Amniotic epithelial cell (primary cell): ENCODE measurements at regions not wholly inside any gene's neighbourhood (a gene's known extent, or its start where the extent isn't known, plus 50 kb on each side); places are given as distances from the start of the nearest gene placed in this dataset.
"Not testable (repeated sequence)": the region's sequence is repeated elsewhere in the genome, so short reads cannot be mapped to it uniquely, and the experiment has no call there.

Source experiments
- DNase-seq: peaks from one replicate; pipeline ENCODE4 v3.0.0-alpha.2; 2010; ENCODE audit warnings: low read depth

- peak; percentile 61 for DNase-seq
These were observed 276.9 kb upstream of the CHAC2 start for GRCh38 chr2:53490659-53491058.

DNA sequence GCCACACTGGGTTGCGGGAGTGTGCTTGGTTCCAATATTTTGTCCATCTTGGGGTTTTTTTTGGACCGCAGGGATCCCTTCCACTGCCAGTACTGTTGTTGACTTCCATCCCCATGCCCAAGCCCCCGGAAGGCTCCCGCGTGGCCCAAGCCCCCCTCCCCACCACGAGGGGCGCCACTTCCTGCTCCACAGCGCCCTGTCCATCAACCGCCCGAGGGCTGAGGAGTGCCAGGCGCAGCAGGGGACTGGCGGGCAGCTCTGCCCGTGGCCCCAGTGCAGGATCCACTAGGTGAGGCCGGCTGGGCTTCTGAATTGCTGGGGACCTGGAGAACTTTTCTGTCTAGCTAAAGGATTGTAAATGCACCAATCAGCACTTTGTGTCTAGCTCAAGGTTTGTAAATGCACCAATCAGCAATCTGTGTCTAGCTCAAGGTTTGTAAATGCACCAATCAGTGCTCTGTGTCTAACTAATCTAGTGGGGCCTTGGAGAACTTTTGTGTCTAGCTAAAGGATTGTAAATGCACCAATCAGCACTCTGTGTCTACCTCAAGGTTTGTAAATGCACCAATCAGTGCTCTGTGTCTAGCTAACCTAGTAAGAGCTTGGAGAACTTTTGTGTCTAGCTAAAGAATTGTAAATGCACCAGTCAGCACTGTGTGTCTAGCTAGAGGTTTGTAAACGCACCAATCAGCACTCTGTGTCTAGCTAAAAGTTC is 281.3 kb upstream of the CHAC2 start:
- not testable (repeated sequence) for DNase-seq

- no peak for DNase-seq
These were observed 282.4 kb upstream of the CHAC2 start for GRCh38 chr2:53485021-53485728.

DNA sequence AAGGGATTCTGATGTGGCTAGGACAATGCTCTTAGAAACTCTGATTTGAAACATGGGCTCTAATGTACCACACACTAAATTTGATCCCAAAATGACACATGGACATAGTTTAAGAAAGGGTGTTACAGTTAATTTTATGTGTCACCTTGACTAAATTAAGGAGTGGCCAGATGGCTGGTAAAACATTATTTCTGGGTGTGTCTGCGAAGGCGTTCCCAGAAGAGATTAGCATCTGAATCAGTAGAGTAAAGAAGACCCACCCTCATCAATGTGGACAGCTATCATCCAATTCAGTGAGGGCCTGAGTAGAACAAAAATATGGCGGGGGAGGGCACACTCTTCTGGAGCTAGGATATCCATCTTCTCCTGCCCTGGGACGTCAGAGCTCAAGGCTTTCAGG is 283.1 kb upstream of the CHAC2 start:
- no peak for DNase-seq

GRCh38 chr2:53477517-53477916 is 290.1 kb upstream of the CHAC2 start:
- no peak for DNase-seq

- DNase-seq: no peak
These were observed 290.8 kb upstream of the CHAC2 start for GRCh38 chr2:53476834-53477233.

- no peak for DNase-seq
These were observed 291.8 kb upstream of the CHAC2 start for GRCh38 chr2:53475766-53476165.

GRCh38 chr2:53475321-53475720 is 292.3 kb upstream of the CHAC2 start:
- no peak for DNase-seq

DNA sequence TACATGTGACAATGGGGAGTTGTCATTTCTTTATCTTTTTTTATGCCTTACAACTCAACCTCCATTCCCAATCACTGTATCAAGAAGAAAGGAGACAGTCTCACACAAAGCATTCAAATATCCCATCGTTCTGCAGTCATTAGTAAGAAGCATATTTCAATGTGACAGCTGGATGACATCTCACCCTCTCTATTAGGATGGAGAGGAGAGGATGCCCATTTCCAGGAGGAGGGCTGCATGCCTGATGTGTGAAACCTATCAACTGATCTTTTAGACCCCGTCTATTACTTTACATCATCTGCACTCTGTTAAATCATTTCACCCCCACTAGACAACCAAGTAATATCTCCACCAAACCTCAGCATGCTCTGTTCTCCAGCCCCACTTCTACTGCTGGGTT is 292.7 kb upstream of the CHAC2 start:
- no peak for DNase-seq

DNA sequence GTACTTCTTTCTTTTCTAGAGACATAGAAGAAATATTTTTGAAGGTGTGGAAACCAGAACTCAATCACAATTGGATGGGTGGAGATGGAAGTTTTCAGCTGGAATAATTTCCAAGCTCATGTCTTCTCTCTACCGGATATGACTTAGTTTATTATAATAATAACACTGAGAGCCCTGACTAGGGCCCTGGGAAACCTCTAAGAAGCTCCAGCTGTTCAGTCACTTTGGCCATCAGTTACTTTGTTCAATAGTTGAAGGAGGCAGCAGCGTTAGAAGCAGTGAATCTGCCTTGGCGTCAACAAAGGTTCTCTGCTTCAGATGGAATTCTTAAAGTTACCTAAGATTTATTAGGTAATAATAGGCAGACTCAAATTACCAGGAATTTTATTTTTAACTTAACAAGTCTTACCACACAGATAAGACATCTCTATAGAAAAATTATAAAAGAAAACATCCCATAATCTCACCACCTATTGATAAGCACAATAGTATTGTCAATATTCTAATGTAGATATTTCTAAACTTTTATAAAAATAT is 293.8 kb upstream of the CHAC2 start:
- no peak for DNase-seq

- DNase-seq: peak; percentile 7
These were observed 294.4 kb upstream of the CHAC2 start for GRCh38 chr2:53473236-53473635.

GRCh38 chr2:53467467-53468180 is 300.0 kb upstream of the CHAC2 start:
- DNase-seq: no peak

- no peak for DNase-seq
These were observed 303.5 kb upstream of the CHAC2 start for GRCh38 chr2:53463806-53464726.

- no peak for DNase-seq
These were observed 306.7 kb upstream of the CHAC2 start for GRCh38 chr2:53460937-53461336.

GRCh38 chr2:53460347-53460746 is 307.3 kb upstream of the CHAC2 start:
- DNase-seq: peak; percentile 10

DNA sequence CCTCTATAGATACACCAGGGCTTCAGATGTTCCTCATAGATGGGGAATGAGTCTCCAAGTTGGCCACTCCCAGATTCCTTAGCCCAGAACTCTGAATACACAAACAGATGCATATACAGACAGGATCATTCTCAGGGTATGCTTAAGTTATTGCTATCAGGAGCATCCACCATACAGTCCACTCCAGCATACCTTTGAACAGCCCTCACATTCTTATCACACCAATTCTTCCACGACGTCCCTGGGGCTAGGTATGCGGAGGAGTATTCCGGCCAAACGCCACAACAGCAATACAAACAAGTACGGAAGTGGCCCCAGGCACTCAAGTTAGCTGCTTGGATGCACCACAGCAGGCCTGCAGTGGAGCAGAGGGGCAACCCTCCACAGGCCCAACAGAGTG is 312.5 kb upstream of the CHAC2 start:
- DNase-seq: no peak

GRCh38 chr2:53452957-53453748 is 314.5 kb upstream of the CHAC2 start:
- no peak for DNase-seq

- no peak for DNase-seq
These were observed 315.2 kb upstream of the CHAC2 start for GRCh38 chr2:53452400-53452799.

DNA sequence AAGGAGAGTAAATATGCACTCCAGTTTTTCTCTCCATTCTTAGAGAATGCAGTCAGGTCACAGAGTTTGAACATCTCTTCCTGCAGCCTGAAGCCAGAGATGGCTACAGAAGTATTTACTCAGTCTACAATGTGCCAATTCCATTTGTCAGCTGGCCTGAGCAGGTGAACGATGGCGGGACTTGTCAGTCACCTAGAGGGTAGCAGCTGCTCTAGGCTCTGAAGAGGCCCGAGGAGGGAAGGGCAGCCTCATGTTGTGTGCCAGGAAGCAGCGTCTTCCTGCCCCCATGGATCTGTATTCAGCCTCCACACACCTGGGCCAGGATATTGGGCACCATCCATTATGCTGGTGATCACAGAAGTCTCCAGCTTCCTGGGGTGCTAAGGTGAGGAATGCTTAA is 316.7 kb upstream of the CHAC2 start:
- no peak for DNase-seq

DNA sequence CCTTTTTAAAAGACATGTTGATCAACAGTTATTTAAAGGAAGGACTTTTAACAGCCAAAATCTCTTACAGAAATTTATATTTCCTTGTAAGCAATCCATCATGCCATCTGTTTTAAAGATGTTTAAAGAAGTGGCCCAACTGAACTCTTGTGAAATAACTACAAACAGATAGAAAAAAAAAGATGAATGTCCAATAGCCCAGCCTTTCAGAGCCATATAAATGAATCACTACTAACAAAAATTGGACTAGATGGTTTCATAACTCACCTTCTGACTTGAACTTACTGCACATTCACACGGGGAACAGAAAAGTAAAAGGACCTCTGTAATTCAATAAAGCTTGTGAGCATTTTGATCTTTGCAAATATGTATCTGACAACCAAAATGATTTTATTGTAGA is 319.0 kb upstream of the CHAC2 start:
- peak; percentile 24 for DNase-seq

GRCh38 chr2:53448086-53448485 is 319.5 kb upstream of the CHAC2 start:
- DNase-seq: no peak
